Activated gamma-delta T cell (primary cell): ENCODE measurements at regions not wholly inside any gene's neighbourhood (a gene's known extent, or its start where the extent isn't known, plus 50 kb on each side); places are given as distances from the start of the nearest gene placed in this dataset.

Experiments used
- DNase-seq: peaks from one replicate; lab custom pipeline; 2025; lab: John Stamatoyannopoulos, UW

DNA sequence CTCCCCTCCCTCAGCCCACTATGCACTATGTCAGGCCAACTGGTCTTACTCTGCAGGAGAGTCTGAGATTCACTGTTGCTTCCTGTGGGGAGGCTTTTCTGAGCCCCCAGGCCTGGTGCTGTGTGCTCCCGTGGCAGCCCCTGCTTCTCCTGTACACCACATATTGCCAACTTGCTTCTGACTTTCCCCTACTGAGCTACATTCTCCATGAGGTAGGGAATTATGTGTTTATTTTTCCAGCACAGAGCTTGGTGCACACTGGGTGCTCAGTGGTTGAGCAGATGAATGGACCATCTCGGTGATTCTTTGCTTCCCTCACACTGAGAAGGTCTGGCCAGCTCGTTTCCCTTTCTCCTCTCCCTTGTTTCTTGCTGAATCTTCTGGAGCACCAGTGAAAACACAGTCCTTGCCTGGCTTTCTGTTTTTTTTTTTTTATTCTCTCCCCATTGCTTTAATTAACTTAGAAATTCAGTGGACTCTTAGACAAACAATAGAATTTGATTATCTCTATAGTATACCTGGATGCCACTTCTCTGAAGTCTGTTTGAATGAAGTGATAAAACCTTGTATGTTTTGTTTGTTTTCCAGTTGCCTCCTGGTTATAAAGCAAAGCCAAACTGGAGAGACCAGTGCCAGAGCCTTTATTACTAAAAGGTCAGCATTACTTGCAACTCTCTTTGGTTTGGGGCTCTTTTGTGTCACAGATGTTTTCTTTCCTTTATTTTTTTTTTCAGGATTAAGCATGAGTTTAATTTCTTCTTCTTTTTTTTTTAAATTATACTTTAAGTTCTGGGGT, 50.3 kb upstream of the CNIH3 start:
- DNase-seq: no peak
